ENCODE measurements at regions not wholly inside any gene's neighbourhood (a gene's known extent, or its start where the extent isn't known, plus 50 kb on each side); places are given as distances from the start of the nearest gene placed in this dataset.
"Not testable (repeated sequence)": the region's sequence is repeated elsewhere in the genome, so short reads cannot be mapped to it uniquely, and the experiment has no call there.

- TF ChIP-seq POLR2A, POLR2AphosphoS5 (IDR thresholded peaks at IDR 0.05): not testable (repeated sequence)
- TF ChIP-seq, protein P1, sequence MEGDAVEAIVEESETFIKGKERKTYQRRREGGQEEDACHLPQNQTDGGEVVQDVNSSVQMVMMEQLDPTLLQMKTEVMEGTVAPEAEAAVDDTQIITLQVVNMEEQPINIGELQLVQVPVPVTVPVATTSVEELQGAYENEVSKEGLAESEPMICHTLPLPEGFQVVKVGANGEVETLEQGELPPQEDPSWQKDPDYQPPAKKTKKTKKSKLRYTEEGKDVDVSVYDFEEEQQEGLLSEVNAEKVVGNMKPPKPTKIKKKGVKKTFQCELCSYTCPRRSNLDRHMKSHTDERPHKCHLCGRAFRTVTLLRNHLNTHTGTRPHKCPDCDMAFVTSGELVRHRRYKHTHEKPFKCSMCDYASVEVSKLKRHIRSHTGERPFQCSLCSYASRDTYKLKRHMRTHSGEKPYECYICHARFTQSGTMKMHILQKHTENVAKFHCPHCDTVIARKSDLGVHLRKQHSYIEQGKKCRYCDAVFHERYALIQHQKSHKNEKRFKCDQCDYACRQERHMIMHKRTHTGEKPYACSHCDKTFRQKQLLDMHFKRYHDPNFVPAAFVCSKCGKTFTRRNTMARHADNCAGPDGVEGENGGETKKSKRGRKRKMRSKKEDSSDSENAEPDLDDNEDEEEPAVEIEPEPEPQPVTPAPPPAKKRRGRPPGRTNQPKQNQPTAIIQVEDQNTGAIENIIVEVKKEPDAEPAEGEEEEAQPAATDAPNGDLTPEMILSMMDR (IDR thresholded peaks at IDR 0.05), result not testable (repeated sequence)
Observed at GRCh38 chr10:45920876-45921275, 51.4 kb upstream of the TIMM23 start.
